Caco-2 (cell line): ENCODE measurements at regions not wholly inside any gene's neighbourhood (a gene's known extent, or its start where the extent isn't known, plus 50 kb on each side); places are given as distances from the start of the nearest gene placed in this dataset.
"Not testable (repeated sequence)": the region's sequence is repeated elsewhere in the genome, so short reads cannot be mapped to it uniquely, and the experiment has no call there.

Experiments
- BruUV-seq: library from RNA; stranded (reverse); fragments of 400-500 nt; replicated peaks from 2 replicates; lab custom pipeline; 2021; lab: Mats Ljungman, UMichigan
- CTCF ChIA-PET: fragments of 300-600 bp; sonication (Branson Sonifier 250); formaldehyde crosslinking; loops from one replicate; lab custom pipeline; 2022; ENCODE audit warnings: antibody characterized with exemption; lab: Charles Lee
- POLR2A ChIA-PET: fragments of 300-600 bp; sonication (Branson Sonifier 250); formaldehyde crosslinking; loops from one replicate; lab custom pipeline; 2022; ENCODE audit warnings: antibody characterized with exemption; lab: Charles Lee
- DNase-seq, 2 experiments: peaks; one replicate each; pipeline versions ENCODE4 v3.0.0 to v3.0.0-alpha.2; 2020 to 2022
- H3K27me3 ChIP-seq: replicated peaks from 2 replicates; pipeline ENCODE4 v1.6.0; 2011; ENCODE audit warnings: low read length; ENCODE audit not compliant: control insufficient read depth, insufficient read depth
- H3K36me3 ChIP-seq: 2 replicates; pipeline ENCODE4 v1.5.1; 2011; ENCODE audit warnings: low read length; ENCODE audit not compliant: control insufficient read depth, insufficient read depth
- H3K4me1 ChIP-seq: fragments of 250-450 bp; sonication (Bioruptor Pico); 2 replicates; pipeline ENCODE4 v1.5.1; 2020; ENCODE audit warnings: mild to moderate bottlenecking
- H3K4me3 ChIP-seq: 2 replicates; pipeline ENCODE4 v1.5.1; 2011; ENCODE audit warnings: low read depth, mild to moderate bottlenecking, control low read depth, low read length
- H3K9me3 ChIP-seq: fragments of 250-450 bp; sonication (Bioruptor Pico); 2 replicates; pipeline ENCODE4 v1.5.1; 2020; ENCODE audit warnings: mild to moderate bottlenecking, moderate library complexity
- H3K27ac Mint-ChIP-seq: one replicate; pipeline ENCODE4 v1.8.0; 2022; ENCODE audit warnings: mixed read lengths; ENCODE audit not compliant: unreplicated experiment
- H3K27me3 Mint-ChIP-seq: one replicate; pipeline ENCODE4 v1.8.0; 2022; ENCODE audit warnings: mixed read lengths; ENCODE audit not compliant: insufficient read depth, unreplicated experiment
- H3K36me3 Mint-ChIP-seq: one replicate; pipeline ENCODE4 v1.8.0; 2022; ENCODE audit warnings: mild to moderate bottlenecking, mixed read lengths; ENCODE audit not compliant: insufficient read depth, unreplicated experiment
- H3K4me1 Mint-ChIP-seq: one replicate; pipeline ENCODE4 v1.8.0; 2022; ENCODE audit warnings: low read depth, mixed read lengths; ENCODE audit not compliant: unreplicated experiment
- H3K4me3 Mint-ChIP-seq: one replicate; pipeline ENCODE4 v1.8.0; 2022; ENCODE audit warnings: mild to moderate bottlenecking, moderate library complexity, mixed read lengths; ENCODE audit not compliant: unreplicated experiment
- H3K9me3 Mint-ChIP-seq: one replicate; pipeline ENCODE4 v1.8.0; 2022; ENCODE audit warnings: mixed read lengths; ENCODE audit not compliant: unreplicated experiment
- intact Hi-C: fragments of 100-400 bp; cut with micrococcal nuclease; formaldehyde crosslinking; loops from one replicate; pipeline ENCODE4 v1.10.0; 2022; ENCODE audit not compliant: unreplicated experiment
- TF ChIP-seq, protein P1 (sequence below), 2 experiments: fragments of 200-600 bp in 1 of 2; IDR thresholded peaks; 1 replicate in 1 of 2; 2 replicates in 1 of 2; pipeline versions ENCODE4 v1.5.1 to v1.8.0; 2011 to 2022; ENCODE audit warnings: antibody characterized with exemption in 1 of 2, control low read depth in 1 of 2, inconsistent platforms in 1 of 2, low read depth in 1 of 2, low read length in 1 of 2, mild to moderate bottlenecking in 1 of 2, moderate library complexity in 1 of 2; ENCODE audit not compliant: insufficient read depth in 1 of 2, severe bottlenecking in 1 of 2, unreplicated experiment in 1 of 2

DNA sequence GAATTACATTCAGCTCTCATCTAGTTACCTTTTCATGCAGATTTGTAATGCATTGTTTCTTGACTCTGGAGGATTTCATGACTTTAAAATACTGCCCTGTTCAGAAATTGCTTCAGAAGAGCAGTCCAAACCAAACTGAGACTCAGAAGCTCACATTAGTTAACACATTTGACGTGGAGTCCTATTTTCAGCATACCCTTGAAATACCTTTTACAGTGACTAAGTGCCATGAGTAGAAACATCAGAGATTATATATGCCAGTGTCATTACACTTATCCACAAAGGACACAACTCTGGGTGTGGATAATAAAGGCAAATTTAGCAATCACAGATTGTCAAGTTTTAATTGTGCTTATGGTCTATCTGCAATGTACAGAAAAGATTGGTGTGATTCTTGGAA is 459.6 kb downstream of the FRK start:
- H3K36me3 Mint-ChIP-seq: no peaks in the 10 kb centered on the region
- POLR2A ChIA-PET: no interaction called here
- TF ChIP-seq, protein P1, sequence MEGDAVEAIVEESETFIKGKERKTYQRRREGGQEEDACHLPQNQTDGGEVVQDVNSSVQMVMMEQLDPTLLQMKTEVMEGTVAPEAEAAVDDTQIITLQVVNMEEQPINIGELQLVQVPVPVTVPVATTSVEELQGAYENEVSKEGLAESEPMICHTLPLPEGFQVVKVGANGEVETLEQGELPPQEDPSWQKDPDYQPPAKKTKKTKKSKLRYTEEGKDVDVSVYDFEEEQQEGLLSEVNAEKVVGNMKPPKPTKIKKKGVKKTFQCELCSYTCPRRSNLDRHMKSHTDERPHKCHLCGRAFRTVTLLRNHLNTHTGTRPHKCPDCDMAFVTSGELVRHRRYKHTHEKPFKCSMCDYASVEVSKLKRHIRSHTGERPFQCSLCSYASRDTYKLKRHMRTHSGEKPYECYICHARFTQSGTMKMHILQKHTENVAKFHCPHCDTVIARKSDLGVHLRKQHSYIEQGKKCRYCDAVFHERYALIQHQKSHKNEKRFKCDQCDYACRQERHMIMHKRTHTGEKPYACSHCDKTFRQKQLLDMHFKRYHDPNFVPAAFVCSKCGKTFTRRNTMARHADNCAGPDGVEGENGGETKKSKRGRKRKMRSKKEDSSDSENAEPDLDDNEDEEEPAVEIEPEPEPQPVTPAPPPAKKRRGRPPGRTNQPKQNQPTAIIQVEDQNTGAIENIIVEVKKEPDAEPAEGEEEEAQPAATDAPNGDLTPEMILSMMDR (IDR thresholded peaks at IDR 0.05; ENCODE audit: insufficient read depth in 1 of 2, low read depth in 1 of 2, low read length in 1 of 2, severe bottlenecking in 1 of 2, unreplicated experiment in 1 of 2): no peak

DNA sequence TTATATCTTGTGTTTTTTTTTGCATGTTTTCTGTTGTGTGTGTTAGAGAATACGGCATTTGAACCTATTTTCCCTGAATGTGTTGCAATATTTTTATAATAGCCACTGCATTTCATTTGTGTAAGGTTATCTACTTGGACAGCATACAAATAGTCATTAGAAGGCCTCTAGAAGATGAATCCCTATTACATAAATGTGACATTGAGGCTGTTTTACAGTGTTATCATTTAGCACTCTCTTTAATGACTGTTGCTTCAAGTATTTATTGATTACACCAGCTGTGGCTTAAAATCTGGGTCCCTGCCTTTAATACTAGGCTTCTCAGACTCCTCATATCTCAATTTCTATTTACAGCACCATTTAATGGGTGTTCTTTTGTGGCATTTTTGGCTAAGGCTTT is 465.8 kb downstream of the FRK start:
- POLR2A ChIA-PET: no interaction called here
- Histone ChIP-seq H3K4me1 (no peaks in the 10 kb centered on the region), H3K9me3 (no peaks in the 10 kb centered on the region), H3K36me3 (no peaks in the 10 kb centered on the region), H3K4me3 (no peak overlapping the region), H3K27me3 (no peaks in the 10 kb centered on the region)
- TF ChIP-seq, protein P1 (IDR thresholded peaks at IDR 0.05; ENCODE audit: insufficient read depth in 1 of 2, low read depth in 1 of 2, low read length in 1 of 2, severe bottlenecking in 1 of 2, unreplicated experiment in 1 of 2): no peak
- CTCF ChIA-PET: no interaction called here
- Mint-ChIP-seq H3K36me3 (no peaks in the 10 kb centered on the region), H3K4me3 (no peak overlapping the region), H3K4me1 (no peaks in the 10 kb centered on the region), H3K27me3 (no peaks in the 10 kb centered on the region), H3K9me3 (no peaks in the 10 kb centered on the region), H3K27ac (no peak overlapping the region)
- intact Hi-C loops: no loop called here
- BruUV-seq: no TSS peak
- DNase-seq: no peak

More for the DNA sequence above, 459.6 kb downstream of the FRK start:
- H3K4me3 Mint-ChIP-seq: no peak overlapping the region
- intact Hi-C loops: no loop called here
- peaks cover 4% of the 10 kb centered on the region for H3K27me3 Mint-ChIP-seq
- H3K9me3 Mint-ChIP-seq: no peaks in the 10 kb centered on the region
- H3K36me3 ChIP-seq: no peaks in the 10 kb centered on the region
- no peak for DNase-seq
- H3K9me3 ChIP-seq: no peaks in the 10 kb centered on the region
- H3K4me1 Mint-ChIP-seq: no peaks in the 10 kb centered on the region
- H3K4me1 ChIP-seq: no peaks in the 10 kb centered on the region
- BruUV-seq: no TSS peak
- no peaks in the 10 kb centered on the region for H3K27me3 ChIP-seq
- CTCF ChIA-PET: no interaction called here
- no peak overlapping the region for H3K4me3 ChIP-seq
- no peak overlapping the region for H3K27ac Mint-ChIP-seq

DNA sequence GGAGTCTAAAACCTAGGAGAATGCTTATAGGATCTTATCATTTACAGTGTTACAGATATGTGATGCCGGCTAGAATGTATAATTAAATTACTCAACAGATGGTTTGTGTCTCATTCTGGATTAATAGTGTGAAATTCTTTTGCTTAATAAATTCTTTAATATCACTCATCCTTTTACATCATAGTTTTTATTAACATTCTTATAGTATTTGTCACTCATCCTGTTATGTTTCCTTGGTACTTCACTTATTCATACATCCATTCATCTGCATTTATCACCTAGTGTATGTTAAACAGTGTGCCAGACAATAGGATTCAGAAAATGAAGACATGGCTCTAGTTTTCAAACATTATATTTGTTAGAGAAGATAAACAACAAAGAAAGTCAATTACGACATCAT is 468.7 kb downstream of the FRK start:
- BruUV-seq: no TSS peak
- Mint-ChIP-seq H3K9me3 (no peaks in the 10 kb centered on the region), H3K4me1 (no peaks in the 10 kb centered on the region), H3K27ac (no peak overlapping the region), H3K27me3 (no peaks in the 10 kb centered on the region), H3K4me3 (no peak overlapping the region), H3K36me3 (no peaks in the 10 kb centered on the region)
- Histone ChIP-seq H3K36me3 (no peaks in the 10 kb centered on the region), H3K9me3 (no peaks in the 10 kb centered on the region), H3K4me3 (no peak overlapping the region), H3K27me3 (no peaks in the 10 kb centered on the region), H3K4me1 (no peaks in the 10 kb centered on the region)
- ChIA-PET CTCF (no interaction called here), POLR2A (no interaction called here)
- TF ChIP-seq, protein P1 (IDR thresholded peaks at IDR 0.05; ENCODE audit: insufficient read depth in 1 of 2, low read depth in 1 of 2, low read length in 1 of 2, severe bottlenecking in 1 of 2, unreplicated experiment in 1 of 2): no peak
- DNase-seq: no peak
- intact Hi-C loops: no loop called here

DNA sequence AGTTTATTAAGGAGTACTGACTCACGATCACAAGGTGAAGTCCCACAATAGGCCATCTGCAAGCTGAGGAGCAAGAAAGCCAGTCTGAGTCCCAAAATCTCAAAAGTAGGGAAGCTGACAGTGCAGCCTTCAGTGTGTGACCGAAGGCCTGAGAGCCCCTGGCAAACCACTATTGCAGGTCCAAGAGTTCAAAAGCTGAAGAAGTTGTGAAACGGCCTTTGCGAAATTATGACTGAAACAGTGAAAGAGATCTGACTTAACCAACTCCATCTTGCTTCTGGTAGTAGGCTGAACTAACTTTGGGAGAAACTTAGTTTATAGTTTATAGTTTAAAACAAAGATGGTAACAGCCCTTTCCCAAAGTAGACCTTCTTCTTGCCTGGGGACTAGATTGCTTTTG is 471.6 kb downstream of the FRK start:
- H3K4me1 ChIP-seq, CTCF ChIA-PET, H3K9me3 ChIP-seq, H3K4me3 Mint-ChIP-seq, H3K27me3 ChIP-seq, BruUV-seq, H3K27ac Mint-ChIP-seq, intact Hi-C loops, H3K36me3 ChIP-seq, H3K9me3 Mint-ChIP-seq, H3K4me1 Mint-ChIP-seq, POLR2A ChIA-PET, H3K27me3 Mint-ChIP-seq, H3K36me3 Mint-ChIP-seq, H3K4me3 ChIP-seq, DNase-seq: not testable (repeated sequence)
